ENCODE measurements at regions not wholly inside any gene's neighbourhood (a gene's known extent, or its start where the extent isn't known, plus 50 kb on each side); places are given as distances from the start of the nearest gene placed in this dataset.

DNA sequence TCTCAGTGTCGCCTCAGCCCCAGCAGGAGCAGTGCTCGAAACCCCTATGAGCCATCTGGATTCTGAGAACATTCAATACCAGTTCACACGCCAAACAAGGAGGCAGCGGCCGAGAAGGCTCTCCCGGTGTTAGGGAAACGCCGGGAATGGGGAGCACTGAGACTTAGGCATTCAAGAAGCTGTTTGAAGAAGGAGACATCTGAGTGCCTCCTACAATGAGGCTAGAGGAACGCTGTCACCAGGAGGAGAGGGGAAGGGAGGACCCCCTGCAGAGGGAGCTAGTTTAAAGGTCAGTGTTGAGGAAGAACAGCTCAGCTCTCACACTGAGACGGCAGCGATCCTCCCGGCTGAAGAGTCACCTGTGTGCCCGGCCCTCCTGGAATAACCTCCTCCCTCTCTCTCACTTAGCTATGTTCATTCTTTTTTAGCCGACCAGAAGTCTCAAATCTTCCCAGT is 69.9 kb downstream of the SERPINA3 start:
- DNase-seq (no peak), ATAC-seq (no peak)

DNA sequence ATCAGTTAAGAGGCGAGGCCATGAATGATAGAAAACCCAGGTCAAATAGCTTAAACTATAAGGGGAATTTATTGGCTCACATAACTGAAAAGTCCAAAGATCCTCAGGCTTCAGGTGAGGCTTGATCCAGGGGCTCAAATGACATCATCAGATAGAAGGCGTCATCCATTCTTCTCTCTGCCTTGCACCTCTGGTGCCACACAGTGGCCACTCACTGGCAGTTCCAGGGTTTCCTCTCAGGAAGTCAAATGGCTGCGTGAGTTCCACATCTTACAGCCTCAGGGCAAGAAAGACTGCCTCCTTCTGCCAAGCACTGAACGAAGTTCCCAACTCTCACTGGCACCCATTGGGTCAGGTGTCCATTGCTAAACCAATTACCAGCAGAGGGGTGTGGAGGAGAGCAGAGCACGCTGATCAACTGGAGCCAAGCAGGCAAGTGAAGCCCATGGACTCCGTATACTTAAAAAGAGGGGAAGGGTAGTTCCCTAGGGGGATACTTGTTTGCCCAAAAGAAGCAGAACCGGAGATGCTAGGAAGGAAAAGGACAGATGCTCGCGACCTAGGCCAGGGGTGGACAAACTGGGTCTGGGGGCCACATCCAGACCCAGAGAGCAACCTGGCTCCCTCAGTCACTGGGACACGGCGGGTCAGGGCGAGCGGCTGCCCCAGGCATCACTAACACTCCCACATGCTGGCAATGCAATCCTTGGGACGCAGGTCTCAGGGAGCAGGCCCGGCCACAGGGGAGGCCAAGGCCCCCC is 69.3 kb downstream of the SERPINA3 start:
- no peak for ATAC-seq

DNA sequence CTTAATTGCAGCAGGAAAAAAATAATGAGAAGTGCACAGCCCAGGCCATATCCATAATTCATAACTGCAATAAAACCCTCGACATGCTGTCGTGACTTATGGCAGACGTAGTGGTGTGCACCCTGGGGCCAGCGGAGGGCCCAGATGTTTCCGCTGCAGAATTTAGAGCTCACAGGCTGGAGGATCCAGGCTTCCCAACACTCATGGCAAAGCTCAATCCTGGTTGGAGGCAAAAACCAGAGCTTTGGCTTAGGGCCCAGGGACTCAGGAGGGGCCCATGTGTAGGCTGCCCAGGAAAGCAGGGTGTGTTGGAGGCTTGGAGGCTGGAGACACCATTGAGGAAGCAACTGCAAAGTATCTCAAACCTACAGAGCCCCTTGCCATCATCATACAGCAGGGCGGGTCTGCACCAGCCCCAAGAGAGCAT is 68.7 kb downstream of the SERPINA3 start:
- DNase-seq (no peak), ATAC-seq (no peak)

More for the DNA sequence above, 69.3 kb downstream of the SERPINA3 start:
- no peak for DNase-seq

DNA sequence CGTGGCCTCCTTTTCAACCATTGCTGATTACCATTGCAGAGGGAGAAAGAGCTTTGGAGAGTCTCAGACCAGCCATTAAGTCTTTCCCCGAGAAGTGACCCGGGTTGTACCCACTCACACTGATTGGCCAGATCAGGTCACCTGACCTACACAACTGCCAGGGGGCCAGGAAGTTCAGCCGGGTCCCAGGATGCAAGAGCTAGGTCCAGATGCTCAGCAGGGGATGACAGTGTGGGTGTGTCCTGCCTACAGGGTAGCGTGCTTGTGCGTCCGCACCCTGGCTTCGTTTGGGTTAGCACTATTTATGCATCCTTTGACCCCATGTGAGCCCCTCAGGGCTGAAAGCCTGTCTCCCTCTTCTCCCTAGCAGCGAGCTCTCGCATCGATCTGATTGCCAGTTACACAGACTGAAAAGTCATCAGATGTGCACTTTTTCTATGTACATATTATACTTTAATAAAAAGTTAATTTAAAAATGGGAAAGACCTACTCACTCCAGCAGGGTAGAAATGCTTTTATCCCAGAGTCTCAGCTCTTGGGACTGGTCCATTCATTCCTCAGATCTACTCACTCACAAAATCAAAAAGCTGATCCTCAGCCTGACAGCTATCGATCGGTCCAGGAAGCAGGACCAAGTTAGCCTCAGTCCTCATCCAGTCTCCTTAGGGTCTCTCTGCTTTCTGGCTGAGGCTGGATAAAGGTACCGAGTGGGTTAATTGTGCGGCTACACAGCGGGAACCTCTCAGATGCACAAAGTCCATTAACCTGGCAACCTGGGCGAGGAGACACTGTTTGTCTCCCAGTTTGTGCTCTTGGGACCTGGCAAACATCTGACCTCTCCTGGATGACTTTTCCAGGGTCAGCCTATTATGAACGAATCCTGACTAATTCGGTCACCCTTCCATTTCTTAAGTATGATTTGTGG is 68.0 kb downstream of the SERPINA3 start:
- no peak for DNase-seq
- no peak for ATAC-seq

DNA sequence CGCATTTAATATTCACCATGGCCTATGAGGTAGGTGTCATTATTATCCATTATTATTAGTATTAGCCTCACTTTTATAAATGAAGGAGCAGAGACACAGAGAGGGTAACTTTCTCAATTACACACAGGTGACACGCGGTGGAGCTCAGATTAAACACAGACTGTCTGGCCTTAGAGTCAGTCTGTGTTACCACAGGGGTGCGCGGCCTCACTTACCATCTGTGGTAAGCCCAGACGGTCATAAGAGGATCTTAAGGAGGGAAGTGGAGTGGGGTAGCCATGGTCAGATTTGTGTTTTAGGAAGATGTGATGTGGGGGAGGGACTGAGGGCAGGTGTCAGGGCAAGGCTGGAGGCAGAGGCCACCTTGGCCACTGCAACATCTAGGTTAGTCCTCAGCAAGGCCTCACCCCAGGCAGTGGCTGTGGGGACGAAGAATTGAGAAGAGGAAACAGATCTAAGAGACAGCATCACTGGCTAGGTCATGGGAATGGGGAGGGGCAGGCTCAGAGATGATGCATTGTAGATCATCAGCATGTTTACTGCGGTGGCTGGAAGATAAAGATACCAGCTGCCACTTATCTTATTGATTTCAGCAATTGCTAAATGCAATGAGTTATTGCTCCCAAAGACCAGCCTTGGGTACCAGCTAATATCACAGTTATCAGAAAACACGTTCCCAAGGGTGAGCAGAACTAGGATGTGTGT is 67.1 kb downstream of the SERPINA3 start:
- ATAC-seq (no peak), DNase-seq (no peak)

DNA sequence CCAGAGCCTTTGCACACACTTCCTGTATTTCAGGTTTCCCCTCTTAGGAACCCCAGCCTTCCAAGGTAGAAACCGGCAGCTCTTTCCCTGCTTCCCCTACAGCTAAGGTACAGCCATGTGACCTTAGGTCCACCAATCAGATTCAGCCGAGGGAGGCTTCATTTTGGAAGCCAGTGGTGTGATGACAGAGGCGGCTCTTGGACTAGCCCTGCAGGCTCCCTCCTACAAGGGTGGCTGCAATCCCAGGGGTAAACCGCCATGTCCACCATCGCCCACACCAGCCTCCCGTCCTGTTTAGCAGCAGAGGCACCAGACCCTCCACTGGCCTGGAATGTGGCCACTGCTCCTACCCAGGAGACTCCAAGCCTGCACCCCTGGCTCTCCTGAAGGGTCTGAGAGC is 65.6 kb downstream of the SERPINA3 start:
- ATAC-seq (no peak), DNase-seq (no peak)

DNA sequence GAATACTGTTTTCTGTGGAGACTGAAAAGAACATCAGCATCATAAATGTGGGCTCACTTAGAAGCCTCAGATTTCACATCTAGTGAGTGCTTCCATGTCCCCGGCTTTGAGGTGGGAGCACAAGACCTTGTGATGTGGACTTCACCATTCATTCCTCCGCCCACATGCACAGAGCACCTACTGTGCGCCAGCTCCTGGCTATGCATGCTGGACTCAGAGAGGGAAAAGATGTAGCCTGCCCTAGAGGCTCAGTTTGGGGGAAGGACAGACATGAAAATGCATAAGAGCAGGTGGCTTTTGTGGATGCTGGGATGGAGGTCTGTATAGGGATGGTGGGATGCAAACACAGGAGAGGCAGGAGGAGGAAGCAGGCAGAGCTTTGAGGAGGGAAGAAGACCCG is 65.0 kb downstream of the SERPINA3 start:
- ATAC-seq (no peak), DNase-seq (no peak)

DNA sequence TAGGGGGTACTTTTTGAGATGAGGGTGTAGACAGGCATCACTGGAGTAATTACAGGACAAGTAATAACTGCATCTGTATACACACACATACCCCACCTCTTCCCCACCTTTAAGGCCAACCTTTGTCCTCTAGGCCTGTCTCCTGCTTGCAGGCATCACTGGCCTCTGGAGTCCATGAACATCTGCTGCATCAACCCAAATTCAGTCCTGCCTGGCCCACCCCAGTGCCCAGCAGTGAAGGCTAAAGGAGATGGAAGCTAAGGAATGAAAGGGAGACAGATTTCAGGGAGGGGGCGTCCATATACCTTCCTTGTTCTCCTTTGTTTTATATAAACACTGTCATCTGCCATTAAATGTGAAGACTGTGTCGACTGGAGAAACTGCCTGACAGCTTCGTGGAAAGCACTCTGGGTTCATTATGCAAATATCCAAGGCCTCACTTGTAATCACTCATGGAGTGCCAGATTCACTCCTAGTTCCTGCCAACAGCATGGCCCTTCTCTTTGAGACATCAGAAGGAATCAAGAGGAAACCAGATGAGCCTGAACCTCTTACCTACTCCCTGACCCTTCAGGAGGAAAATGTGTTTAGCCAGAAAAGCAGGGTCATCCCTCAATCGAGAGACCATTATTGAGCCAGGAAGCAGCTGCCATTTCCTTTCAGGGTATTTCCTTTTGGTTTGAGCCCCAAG is 64.4 kb downstream of the SERPINA3 start:
- ATAC-seq (no peak), DNase-seq (no peak)

DNA sequence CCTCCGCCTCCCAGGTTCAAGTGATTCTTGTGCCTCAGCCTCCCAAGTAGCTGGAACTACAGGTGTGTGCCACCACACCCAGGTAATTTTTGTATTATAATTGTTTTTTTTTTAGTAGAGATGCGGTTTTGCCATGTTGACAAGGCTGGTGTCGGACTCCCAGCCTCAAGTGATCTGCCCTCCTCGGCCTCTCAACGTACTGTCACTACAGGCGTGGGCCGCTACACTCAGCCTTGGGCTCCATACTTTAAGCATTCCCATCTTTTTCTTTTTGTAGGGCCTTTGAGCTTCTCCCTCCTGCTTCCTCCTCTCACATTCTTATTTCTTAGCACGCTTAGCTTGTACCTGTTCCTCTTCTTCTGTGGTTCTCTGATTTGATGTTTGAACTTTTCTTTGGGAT is 62.8 kb downstream of the SERPINA3 start:
- no peak for ATAC-seq

DNA sequence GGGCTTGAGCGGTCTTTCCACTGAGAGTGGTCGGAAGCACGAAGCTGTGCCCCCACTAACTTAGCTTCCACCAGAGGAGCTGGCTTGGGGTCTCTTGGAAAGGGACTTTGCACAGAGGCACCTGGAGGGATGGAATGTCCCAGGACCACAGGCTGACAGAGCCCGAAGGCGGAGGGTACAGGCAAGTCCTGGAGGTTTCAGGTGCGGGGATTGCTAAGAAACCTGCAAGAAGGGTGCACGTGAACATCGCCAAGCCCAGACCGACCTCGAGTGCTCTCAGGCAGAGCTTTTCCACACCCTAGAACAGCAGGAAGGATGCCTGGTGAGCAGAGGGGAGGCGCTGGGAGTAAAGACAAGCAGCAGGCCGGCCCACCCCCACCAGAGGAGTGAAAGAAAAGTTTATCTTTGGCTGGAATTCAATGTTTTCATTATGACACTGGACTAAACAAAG is 61.6 kb downstream of the SERPINA3 start:
- no peak for DNase-seq
- ATAC-seq = no peak

More for the DNA sequence above, 62.8 kb downstream of the SERPINA3 start:
- no peak for DNase-seq

Measured in stimulated activated naive CD8-positive, alpha-beta T cell treated with anti-CD3 and anti-CD28 coated beads, Interleukin-15, Interleukin-2, amounts not matched to agents 100 U/mL and 50 U/mL, for 24 hours (primary cell).